SK-N-SH treated with all-trans-retinoic acid at 6 μM for 48 hours (cell line): ENCODE measurements at regions not wholly inside any gene's neighbourhood (a gene's known extent, or its start where the extent isn't known, plus 50 kb on each side); places are given as distances from the start of the nearest gene placed in this dataset.

ENCODE experiments used
- ATAC-seq: fragments of 200-7000 bp; cut with Tn5 transposase; 3 replicates; pipeline ENCODE4 v1.9.1; 2020; ENCODE audit warnings: mild to moderate bottlenecking, moderate library complexity
- ARNTL ChIP-seq: fragments of 450-650 bp; formaldehyde crosslinking; IDR thresholded peaks from 2 replicates; pipeline ENCODE4 v1.5.0; 2020; ENCODE audit warnings: low read depth, mild to moderate bottlenecking, moderate library complexity, borderline replicate concordance
- CREB5 ChIP-seq: fragments of 250-450 bp; sonication (Bioruptor Pico); IDR thresholded peaks from 2 replicates; pipeline ENCODE4 v1.5.1; 2020; ENCODE audit warnings: low read depth, mild to moderate bottlenecking, moderate library complexity
- CSDC2 ChIP-seq: fragments of 250-450 bp; sonication (Bioruptor Pico); IDR thresholded peaks from 2 replicates; pipeline ENCODE4 v1.5.0; 2020; ENCODE audit warnings: mild to moderate bottlenecking, moderate library complexity
- CSRNP3 ChIP-seq: fragments of 250-450 bp; sonication (Bioruptor Pico); IDR thresholded peaks from 2 replicates; pipeline ENCODE4 v1.5.1; 2021; ENCODE audit warnings: mild to moderate bottlenecking, moderate library complexity
- GLIS3 ChIP-seq: fragments of 250-450 bp; sonication (Bioruptor Pico); IDR thresholded peaks from 2 replicates; pipeline ENCODE4 v1.5.0; 2020; ENCODE audit warnings: mild to moderate bottlenecking, moderate library complexity
- ISL1 ChIP-seq: fragments of 250-450 bp; sonication (Bioruptor Pico); IDR thresholded peaks from 2 replicates; pipeline ENCODE4 v2.1.2; 2022; ENCODE audit warnings: mild to moderate bottlenecking, moderate library complexity
- PPARA ChIP-seq: fragments of 250-450 bp; sonication (Bioruptor Pico); IDR thresholded peaks from 2 replicates; pipeline ENCODE4 v1.5.0; 2020; ENCODE audit warnings: mild to moderate bottlenecking, borderline replicate concordance
- SNAI2 ChIP-seq: fragments of 250-450 bp; sonication (Bioruptor Pico); IDR thresholded peaks from 2 replicates; pipeline ENCODE4 v1.5.0; 2020; ENCODE audit warnings: mild to moderate bottlenecking, moderate library complexity
- TOX ChIP-seq: fragments of 250-450 bp; sonication (Bioruptor Pico); IDR thresholded peaks from 2 replicates; pipeline ENCODE4 v1.8.0; 2021; ENCODE audit warnings: mild to moderate bottlenecking, moderate library complexity, borderline replicate concordance
- TSHZ2 ChIP-seq: fragments of 250-450 bp; sonication (Bioruptor Pico); IDR thresholded peaks from 2 replicates; pipeline ENCODE4 v1.5.0; 2020; ENCODE audit warnings: mild to moderate bottlenecking, moderate library complexity
- ZC3H10 ChIP-seq: fragments of 250-450 bp; sonication (Bioruptor Pico); IDR thresholded peaks from 2 replicates; pipeline ENCODE4 v1.5.1; 2021; ENCODE audit warnings: mild to moderate bottlenecking, moderate library complexity
- ZFP3 ChIP-seq: fragments of 250-450 bp; sonication (Bioruptor Pico); IDR thresholded peaks from 2 replicates; pipeline ENCODE4 v1.5.0; 2020; ENCODE audit warnings: mild to moderate bottlenecking, moderate library complexity
- ZFP30 ChIP-seq: fragments of 450-650 bp; formaldehyde crosslinking; IDR thresholded peaks from 2 replicates; pipeline ENCODE4 v1.5.0; 2022; ENCODE audit warnings: mild to moderate bottlenecking, moderate library complexity
- ZNF565 ChIP-seq: fragments of 450-650 bp; formaldehyde crosslinking; conservative IDR thresholded peaks from 2 replicates; pipeline ENCODE4 v1.5.0; 2020; ENCODE audit warnings: low read depth, mild to moderate bottlenecking, moderate library complexity
- ZNF70 ChIP-seq: fragments of 450-650 bp; formaldehyde crosslinking; IDR thresholded peaks from 2 replicates; pipeline ENCODE4 v1.5.0; 2020; ENCODE audit warnings: mild to moderate bottlenecking, moderate library complexity

- ATAC-seq, result no peak
Measured at GRCh38 chr13:53569453-53569852, 540.8 kb downstream of the OLFM4 start.

GRCh38 chr13:53601113-53601512 is 572.5 kb downstream of the OLFM4 start:
- TF ChIP-seq ARNTL (CRISPR knock-in tag) (no peak), ZNF70 (CRISPR knock-in tag) (no peak), SNAI2 (CRISPR knock-in tag) (no peak), CSDC2 (CRISPR knock-in tag) (no peak)
- TF ChIP-seq, all 23 proteins: peak for 0
- ATAC-seq, result no peak

More at GRCh38 chr13:53569453-53569852, 540.8 kb downstream of the OLFM4 start:
- TF ChIP-seq CSRNP3 (CRISPR knock-in tag) (no peak), CREB5 (CRISPR knock-in tag) (no peak), ZFP3 (no peak), ZC3H10 (CRISPR knock-in tag) (no peak), ZNF70 (CRISPR knock-in tag) (no peak), GLIS3 (CRISPR knock-in tag) (no peak), ARNTL (CRISPR knock-in tag) (no peak), ZNF565 (CRISPR knock-in tag) (no peak), ISL1 (CRISPR knock-in tag) (no peak)

GRCh38 chr13:53605326-53605725 is 576.7 kb downstream of the OLFM4 start:
- no peak for ATAC-seq
- TF ChIP-seq ZNF565 (CRISPR knock-in tag) (no peak), TOX (CRISPR knock-in tag) (no peak), ZFP30 (no peak), ISL1 (CRISPR knock-in tag) (no peak), PPARA (CRISPR knock-in tag) (no peak)
- TF ChIP-seq, all 23 proteins: peak for 0

- ATAC-seq, result no peak
- TF ChIP-seq ZNF565 (CRISPR knock-in tag) (no peak), CSRNP3 (CRISPR knock-in tag) (no peak), ZC3H10 (CRISPR knock-in tag) (no peak), TSHZ2 (no peak), ISL1 (CRISPR knock-in tag) (no peak), GLIS3 (CRISPR knock-in tag) (no peak), CSDC2 (CRISPR knock-in tag) (no peak)
Measured at GRCh38 chr13:53612200-53612599, 583.6 kb downstream of the OLFM4 start.

- no peak for ATAC-seq
Measured at GRCh38 chr13:53622456-53622855, 593.8 kb downstream of the OLFM4 start.

More at GRCh38 chr13:53622456-53622855, 593.8 kb downstream of the OLFM4 start:
- no peak for TF ChIP-seq CSRNP3 (CRISPR knock-in tag)
- TF ChIP-seq ZC3H10 (CRISPR knock-in tag), result no peak
- no peak for TF ChIP-seq ZNF70 (CRISPR knock-in tag)
